Rectal smooth muscle tissue (tissue), 1 donor: ENCODE measurements at regions not wholly inside any gene's neighbourhood (a gene's known extent, or its start where the extent isn't known, plus 50 kb on each side); places are given as distances from the start of the nearest gene placed in this dataset.

Experiments
- H3K27ac ChIP-seq: one replicate; pipeline ENCODE4 v1.7.0; 2013; ENCODE audit warnings: low read depth, low read length, inconsistent platforms
- H3K27me3 ChIP-seq: one replicate; pipeline ENCODE4 v1.7.0; 2013; ENCODE audit warnings: low read length; ENCODE audit not compliant: control insufficient read depth, insufficient read depth
- H3K36me3 ChIP-seq: one replicate; pipeline ENCODE4 v1.7.0; 2013; ENCODE audit warnings: low read length; ENCODE audit not compliant: control insufficient read depth, insufficient read depth
- H3K4me1 ChIP-seq: one replicate; pipeline ENCODE4 v1.7.0; 2013; ENCODE audit warnings: low read length; ENCODE audit not compliant: control insufficient read depth, insufficient read depth
- H3K4me3 ChIP-seq: one replicate; pipeline ENCODE4 v1.7.0; 2013; ENCODE audit warnings: low read length
- H3K9ac ChIP-seq: one replicate; pipeline ENCODE4 v1.7.0; 2013; ENCODE audit warnings: low read length

- Histone ChIP-seq H3K27me3 (no peaks in the 10 kb centered on the region), H3K27ac (no peak overlapping the region), H3K9ac (no peak overlapping the region), H3K4me3 (no peak overlapping the region), H3K4me1 (no peaks in the 10 kb centered on the region), H3K36me3 (no peaks in the 10 kb centered on the region)
Observed at GRCh38 chr13:90947976-90948375, 399.5 kb upstream of the MIR17HG start.

- no peaks in the 10 kb centered on the region for H3K36me3 ChIP-seq
Observed at GRCh38 chr13:90950160-90950559, 397.3 kb upstream of the MIR17HG start.

DNA sequence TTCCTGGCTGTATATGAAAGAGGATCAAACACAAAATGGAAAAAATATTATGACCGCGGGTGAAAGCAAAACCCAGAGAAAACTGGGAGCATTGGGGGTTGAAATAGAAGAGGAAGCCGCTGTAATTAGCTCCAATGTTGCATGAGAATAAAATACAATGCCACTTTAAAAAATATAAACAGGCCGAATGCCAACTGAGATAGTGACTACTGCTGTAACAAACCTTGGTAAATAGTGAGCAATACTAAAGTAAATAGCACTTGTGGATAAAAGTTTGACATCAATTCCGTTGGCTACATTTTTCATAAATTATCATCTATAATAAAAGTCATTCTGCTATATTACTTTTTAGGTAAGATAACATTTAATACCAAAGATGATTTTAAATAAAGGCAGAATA lies 395.8 kb upstream of the MIR17HG start:
- Histone ChIP-seq H3K36me3 (no peaks in the 10 kb centered on the region), H3K9ac (no peak overlapping the region), H3K27ac (no peak overlapping the region), H3K4me3 (no peak overlapping the region), H3K4me1 (no peaks in the 10 kb centered on the region), H3K27me3 (no peaks in the 10 kb centered on the region)

More at GRCh38 chr13:90950160-90950559, 397.3 kb upstream of the MIR17HG start:
- H3K27ac ChIP-seq: no peak overlapping the region
- H3K9ac ChIP-seq: no peak overlapping the region
- H3K4me3 ChIP-seq: no peak overlapping the region
- H3K4me1 ChIP-seq: no peaks in the 10 kb centered on the region
- H3K27me3 ChIP-seq: no peaks in the 10 kb centered on the region

DNA sequence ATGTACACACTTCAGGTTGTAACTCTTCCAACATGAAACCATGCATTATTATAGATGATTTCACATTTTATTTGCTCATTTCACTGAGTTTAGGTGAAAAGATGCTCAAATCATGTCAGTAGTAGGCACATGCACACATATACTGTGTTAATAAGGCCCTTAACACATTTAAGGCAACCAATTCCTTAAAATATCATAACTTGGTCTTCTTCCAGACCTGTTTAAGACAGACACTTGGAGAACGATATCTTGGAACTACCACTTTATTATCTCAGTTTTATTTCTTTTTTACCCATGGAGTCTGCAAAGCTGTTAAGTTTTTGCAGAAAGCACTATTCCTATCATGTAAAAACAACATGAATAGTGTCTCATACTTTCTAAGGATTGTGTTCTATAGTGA lies 395.2 kb upstream of the MIR17HG start:
- no peaks in the 10 kb centered on the region for H3K4me1 ChIP-seq
- no peak overlapping the region for H3K27ac ChIP-seq
- H3K36me3 ChIP-seq: no peaks in the 10 kb centered on the region
- no peaks in the 10 kb centered on the region for H3K27me3 ChIP-seq
- H3K9ac ChIP-seq: no peak overlapping the region
- H3K4me3 ChIP-seq: no peak overlapping the region

- no peaks in the 10 kb centered on the region for H3K36me3 ChIP-seq
- H3K27me3 ChIP-seq: no peaks in the 10 kb centered on the region
- no peaks in the 10 kb centered on the region for H3K4me1 ChIP-seq
- H3K9ac ChIP-seq: no peak overlapping the region
- no peak overlapping the region for H3K27ac ChIP-seq
- no peak overlapping the region for H3K4me3 ChIP-seq
Observed at GRCh38 chr13:90954605-90955195, 392.8 kb upstream of the MIR17HG start.

DNA sequence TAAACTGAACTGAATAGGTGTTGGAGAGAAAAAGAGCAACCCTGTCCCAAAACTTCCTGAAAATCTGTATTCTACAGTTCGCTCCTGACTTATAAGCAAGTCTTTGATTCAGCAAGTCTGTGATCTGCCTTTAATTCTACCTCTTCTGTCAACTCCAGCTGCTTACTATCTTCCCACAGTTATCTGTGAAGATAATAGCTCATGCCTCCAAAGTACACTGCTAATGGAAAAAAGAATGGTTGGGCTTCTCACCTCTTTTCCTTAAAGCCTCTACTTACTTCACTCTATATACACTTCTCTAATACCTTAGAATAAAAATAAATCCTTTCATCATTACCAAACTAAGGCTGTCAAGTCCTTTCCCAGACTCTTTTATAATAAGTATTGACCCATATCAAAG lies 391.5 kb upstream of the MIR17HG start:
- H3K4me3 ChIP-seq: no peak overlapping the region
- no peaks in the 10 kb centered on the region for H3K4me1 ChIP-seq
- no peaks in the 10 kb centered on the region for H3K36me3 ChIP-seq
- H3K9ac ChIP-seq: no peak overlapping the region
- H3K27me3 ChIP-seq: no peaks in the 10 kb centered on the region
- H3K27ac ChIP-seq: no peak overlapping the region

DNA sequence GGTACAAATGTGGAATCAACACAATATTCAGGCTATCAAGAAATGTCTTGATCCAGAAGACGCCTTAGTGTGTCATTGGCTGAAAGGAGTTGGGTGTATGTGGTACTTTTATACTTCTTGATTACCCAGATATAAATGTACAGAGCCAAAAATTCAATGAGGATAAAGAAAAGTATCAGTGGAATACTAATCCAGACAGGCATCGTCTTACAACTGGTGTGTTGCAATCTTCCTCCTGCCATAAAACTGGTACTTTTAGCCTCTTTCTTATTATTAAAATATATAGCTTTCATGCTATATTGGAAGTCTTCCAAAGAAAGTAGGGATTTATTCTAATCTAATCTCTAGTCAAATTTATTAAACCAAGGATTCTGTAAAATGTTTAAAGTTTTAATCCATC lies 388.6 kb upstream of the MIR17HG start:
- Histone ChIP-seq H3K36me3 (no peaks in the 10 kb centered on the region), H3K27ac (no peak overlapping the region), H3K4me1 (no peaks in the 10 kb centered on the region), H3K27me3 (no peaks in the 10 kb centered on the region), H3K9ac (no peak overlapping the region), H3K4me3 (no peak overlapping the region)

DNA sequence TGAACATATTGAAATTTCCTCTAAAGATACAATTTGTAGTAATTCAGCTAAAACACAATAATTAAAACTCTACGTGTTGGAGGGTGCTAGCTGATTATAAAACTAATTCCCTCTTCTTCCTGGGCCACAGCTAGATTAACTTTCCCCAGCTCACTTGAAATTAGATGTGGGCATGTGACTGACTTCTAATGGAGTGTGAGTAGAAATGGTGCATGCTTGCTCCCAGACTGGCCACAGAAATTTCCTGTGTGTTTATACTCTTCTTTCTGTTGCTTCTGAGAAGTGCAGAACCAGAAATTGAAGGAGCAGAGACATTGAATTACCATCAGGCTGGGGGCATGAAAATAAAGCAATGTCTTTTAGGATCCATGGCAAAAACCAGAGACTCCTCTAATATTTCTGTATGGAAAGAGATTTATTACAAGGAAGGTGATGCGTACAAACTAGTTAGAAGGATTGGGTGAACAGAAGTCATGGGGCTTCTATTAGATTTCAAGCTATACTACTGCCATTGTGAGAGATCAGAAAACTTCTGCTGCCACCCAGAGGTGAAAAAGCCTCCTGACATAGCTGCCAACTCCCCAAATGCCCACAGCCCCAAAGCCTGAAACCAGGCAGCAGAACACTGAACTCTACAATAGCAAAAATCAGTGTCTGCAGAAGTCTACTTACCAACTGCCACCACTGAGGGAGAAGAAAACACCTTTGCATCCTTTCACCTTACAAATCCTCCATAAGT lies 379.2 kb upstream of the MIR17HG start:
- Histone ChIP-seq H3K27me3 (no peaks in the 10 kb centered on the region), H3K27ac (no peak overlapping the region), H3K4me1 (peaks cover 3% of the 10 kb centered on the region), H3K9ac (no peak overlapping the region), H3K36me3 (no peaks in the 10 kb centered on the region), H3K4me3 (no peak overlapping the region)

DNA sequence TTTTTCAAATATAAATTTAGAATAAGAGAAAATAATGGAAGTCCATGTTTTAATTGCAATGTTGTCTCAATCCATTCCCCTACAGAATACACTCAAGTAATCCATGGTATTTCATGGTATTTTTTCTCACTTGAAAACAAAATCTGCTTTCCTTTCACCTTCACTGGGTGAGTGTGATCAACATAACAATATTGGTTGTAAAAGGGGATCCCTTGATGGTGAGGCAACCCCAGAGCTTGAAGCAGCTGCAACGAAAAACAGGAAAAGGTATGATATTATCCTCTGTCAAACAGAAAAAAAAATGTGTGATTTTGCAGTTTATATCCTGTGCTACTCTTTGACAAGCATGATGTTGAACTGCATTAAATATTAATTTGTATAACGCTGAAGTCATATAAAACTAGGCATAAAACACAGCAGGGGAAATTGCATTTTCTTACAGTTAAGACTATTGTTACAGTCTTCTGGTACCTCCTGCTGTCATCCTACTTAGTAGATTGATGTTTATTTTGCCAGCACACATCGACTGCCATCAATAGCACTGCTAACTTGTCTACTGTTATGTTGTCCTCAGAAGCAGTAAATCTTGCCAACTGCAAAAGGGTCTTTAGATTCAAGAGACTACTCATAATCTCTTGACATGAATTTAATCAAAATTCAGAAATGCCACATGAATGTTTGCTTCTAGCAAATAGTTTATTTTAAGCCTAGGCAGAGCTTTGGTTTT lies 373.1 kb upstream of the MIR17HG start:
- no peak overlapping the region for H3K27ac ChIP-seq
- H3K4me1 ChIP-seq: no peaks in the 10 kb centered on the region
- H3K36me3 ChIP-seq: no peaks in the 10 kb centered on the region
- H3K9ac ChIP-seq: no peak overlapping the region
- no peak overlapping the region for H3K4me3 ChIP-seq
- H3K27me3 ChIP-seq: no peaks in the 10 kb centered on the region

- Histone ChIP-seq H3K27ac (no peak overlapping the region), H3K4me1 (no peaks in the 10 kb centered on the region), H3K27me3 (no peaks in the 10 kb centered on the region), H3K36me3 (no peaks in the 10 kb centered on the region), H3K9ac (no peak overlapping the region), H3K4me3 (no peak overlapping the region)
Observed at GRCh38 chr13:90979059-90979458, 368.4 kb upstream of the MIR17HG start.

GRCh38 chr13:90984756-90985155 lies 362.7 kb upstream of the MIR17HG start:
- no peaks in the 10 kb centered on the region for H3K27me3 ChIP-seq
- H3K9ac ChIP-seq: no peak overlapping the region
- H3K4me1 ChIP-seq: no peaks in the 10 kb centered on the region
- H3K36me3 ChIP-seq: no peaks in the 10 kb centered on the region
- H3K27ac ChIP-seq: no peak overlapping the region
- H3K4me3 ChIP-seq: no peak overlapping the region

- Histone ChIP-seq H3K27me3 (no peaks in the 10 kb centered on the region), H3K36me3 (no peaks in the 10 kb centered on the region), H3K4me3 (no peak overlapping the region), H3K27ac (no peak overlapping the region), H3K4me1 (no peaks in the 10 kb centered on the region), H3K9ac (no peak overlapping the region)
Observed at GRCh38 chr13:90995001-90995400, 352.5 kb upstream of the MIR17HG start.
